H1 (cell line): ENCODE measurements at regions not wholly inside any gene's neighbourhood (a gene's known extent, or its start where the extent isn't known, plus 50 kb on each side); places are given as distances from the start of the nearest gene placed in this dataset.

Experiments
- CTCF ChIA-PET: fragments of 300-600 bp; sonication (Branson Sonifier 250); formaldehyde crosslinking; loops from one replicate; lab custom pipeline; 2021; ENCODE audit not compliant: partially characterized antibody; lab: Charles Lee
- POLR2A ChIA-PET: fragments of 300-600 bp; sonication (Branson Sonifier 250); formaldehyde crosslinking; loops from one replicate; lab custom pipeline; 2021; ENCODE audit warnings: inconsistent platforms; ENCODE audit not compliant: partially characterized antibody; lab: Charles Lee
- DNase-seq, 2 experiments: peaks; one replicate each; pipeline versions ENCODE4 v3.0.0 to v3.0.0-alpha.2; 2010 to 2022; ENCODE audit warnings: low spot score in 2 of 2, low read depth in 1 of 2, mixed read lengths in 1 of 2
- FAIRE-seq: peaks from 2 replicates; lab custom pipeline; 2011; peaks lifted over from hg19 to GRCh38; lab: Jason Lieb, UNC
- H2AFZ ChIP-seq: 2 replicates; pipeline ENCODE4 v1.8.1; 2012; ENCODE audit warnings: low read length, inconsistent platforms
- H2AK5ac ChIP-seq: 2 replicates; pipeline ENCODE4 v1.6.1; 2013; ENCODE audit warnings: low read depth, low read length
- H2BK120ac ChIP-seq: replicated peaks from 2 replicates; pipeline ENCODE3; 2013; ENCODE audit warnings: low read depth, low read length, inconsistent platforms
- H2BK12ac ChIP-seq: 2 replicates; pipeline ENCODE4 v1.6.1; 2013; ENCODE audit warnings: low read depth, low read length
- H2BK15ac ChIP-seq: 2 replicates; pipeline ENCODE4 v1.6.1; 2013; ENCODE audit warnings: low read length
- H2BK20ac ChIP-seq: 2 replicates; pipeline ENCODE4 v1.6.1; 2013; ENCODE audit warnings: low read length
- H2BK5ac ChIP-seq: 2 replicates; pipeline ENCODE4 v1.6.1; 2013; ENCODE audit warnings: low read depth, low read length
- H3K14ac ChIP-seq: 2 replicates; pipeline ENCODE4 v1.6.1; 2013; ENCODE audit warnings: inconsistent platforms; ENCODE audit not compliant: insufficient read length
- H3K18ac ChIP-seq: 2 replicates; pipeline ENCODE4 v1.6.1; 2013; ENCODE audit warnings: low read length; ENCODE audit errors: extremely low read depth
- H3K23ac ChIP-seq: 2 replicates; pipeline ENCODE4 v1.6.1; 2013; ENCODE audit warnings: inconsistent platforms; ENCODE audit not compliant: insufficient read length
- H3K23me2 ChIP-seq: 2 replicates; pipeline ENCODE4 v1.6.1; 2013; ENCODE audit warnings: low read depth, low read length
- H3K27ac ChIP-seq: 2 replicates; pipeline ENCODE4 v1.6.1; 2011; ENCODE audit warnings: low read depth, low read length, inconsistent platforms
- H3K27me3 ChIP-seq, 4 experiments: replicated peaks in 1 of 4; 1 replicate in 1 of 4; 2 replicates in 3 of 4; pipeline versions ENCODE4 v1.6.1 to v1.8.1; 2011 to 2013; ENCODE audit warnings: low read length in 3 of 4, mild to moderate bottlenecking in 3 of 4, inconsistent platforms in 2 of 4, mixed read lengths in 2 of 4, moderate library complexity in 1 of 4; ENCODE audit not compliant: control insufficient read depth in 3 of 4, insufficient read depth in 3 of 4; ENCODE audit errors: extremely low read depth in 1 of 4
- H3K36me3 ChIP-seq, 4 experiments: 2 replicates each; pipeline versions ENCODE4 v1.6.1 to v1.8.1; 2011 to 2013; ENCODE audit warnings: mild to moderate bottlenecking in 4 of 4, low read length in 3 of 4, moderate library complexity in 2 of 4, control low read depth in 1 of 4, inconsistent platforms in 1 of 4; ENCODE audit not compliant: insufficient read depth in 4 of 4, control insufficient read depth in 2 of 4
- H3K4ac ChIP-seq: replicated peaks from 2 replicates; pipeline ENCODE3; 2013; ENCODE audit warnings: low read length, low read depth, mixed read lengths, inconsistent platforms; ENCODE audit not compliant: insufficient read length
- H3K4me1 ChIP-seq, 4 experiments: replicated peaks in 1 of 4; 1 replicate in 1 of 4; 2 replicates in 3 of 4; pipeline versions ENCODE4 v1.6.1 to v1.8.1; 2011 to 2013; ENCODE audit warnings: low read length in 3 of 4, inconsistent platforms in 2 of 4, mixed read lengths in 1 of 4; ENCODE audit not compliant: insufficient read depth in 4 of 4, control insufficient read depth in 3 of 4
- H3K4me2 ChIP-seq, 2 experiments: 2 replicates each; pipeline versions ENCODE4 v1.6.1 to v1.8.1; 2011 to 2013; ENCODE audit warnings: low read depth in 2 of 2, low read length in 2 of 2, control low read depth in 1 of 2, inconsistent platforms in 1 of 2, mild to moderate bottlenecking in 1 of 2; ENCODE audit not compliant: insufficient read depth in 1 of 2
- H3K4me3 ChIP-seq, 4 experiments: fragments of 200-600, 300-600 bp in 1 of 4; sonication (generic), shearing (Covaris generic), sonication (Bioruptor Twin) in 1 of 4; 2 replicates each; pipeline versions ENCODE4 v1.5.1 to v1.8.1; 2011 to 2016; ENCODE audit warnings: low read length in 4 of 4, low read depth in 3 of 4, control low read depth in 2 of 4, inconsistent platforms in 2 of 4, mild to moderate bottlenecking in 2 of 4, mixed read lengths in 1 of 4, moderate library complexity in 1 of 4; ENCODE audit not compliant: insufficient read depth in 2 of 4; ENCODE audit errors: extremely low read depth in 1 of 4
- H3K56ac ChIP-seq: replicated peaks from 2 replicates; pipeline ENCODE3; 2013; ENCODE audit warnings: low read depth, mild to moderate bottlenecking, mixed read lengths, low read length, inconsistent platforms; ENCODE audit not compliant: insufficient read length
- H3K79me1 ChIP-seq: 2 replicates; pipeline ENCODE4 v1.6.1; 2013; ENCODE audit warnings: low read depth, low read length, control low read depth
- H3K79me2 ChIP-seq, 2 experiments: 2 replicates each; pipeline versions ENCODE4 v1.6.1 to v1.8.1; 2012 to 2013; ENCODE audit warnings: low read length in 2 of 2, mild to moderate bottlenecking in 2 of 2, inconsistent platforms in 1 of 2; ENCODE audit not compliant: insufficient read depth in 2 of 2, control insufficient read depth in 1 of 2
- H3K9ac ChIP-seq, 4 experiments: replicated peaks in 1 of 4; 1 replicate in 1 of 4; 2 replicates in 3 of 4; pipeline versions ENCODE4 v1.6.1 to v1.8.1; 2011 to 2013; ENCODE audit warnings: low read depth in 3 of 4, low read length in 3 of 4, control low read depth in 2 of 4, mild to moderate bottlenecking in 2 of 4, moderate library complexity in 2 of 4, inconsistent platforms in 1 of 4; ENCODE audit errors: extremely low read depth in 1 of 4
- H3K9me3 ChIP-seq, 2 experiments: 2 replicates each; pipeline versions ENCODE4 v1.6.1 to v1.8.1; 2012 to 2013; ENCODE audit warnings: mild to moderate bottlenecking in 2 of 2, moderate library complexity in 2 of 2, control low read depth in 1 of 2, inconsistent platforms in 1 of 2, low read depth in 1 of 2, low read length in 1 of 2, mixed read lengths in 1 of 2; ENCODE audit not compliant: insufficient read depth in 2 of 2
- H4K20me1 ChIP-seq, 2 experiments: replicated peaks in 1 of 2; 2 replicates each; pipeline versions ENCODE3 to v1.8.1; 2011 to 2013; ENCODE audit warnings: inconsistent platforms in 2 of 2, low read length in 2 of 2, mild to moderate bottlenecking in 1 of 2; ENCODE audit not compliant: insufficient read depth in 2 of 2, control insufficient read depth in 1 of 2
- H4K5ac ChIP-seq: 2 replicates; pipeline ENCODE4 v1.6.1; 2013; ENCODE audit warnings: low read length, low read depth, mixed read lengths, inconsistent platforms; ENCODE audit not compliant: insufficient read length
- H4K8ac ChIP-seq: 2 replicates; pipeline ENCODE4 v1.8.0; 2013; ENCODE audit warnings: mild to moderate bottlenecking, moderate library complexity, low read length, inconsistent platforms; ENCODE audit not compliant: insufficient read depth; ENCODE audit errors: extremely low read depth
- H4K91ac ChIP-seq: replicated peaks from 2 replicates; pipeline ENCODE3; 2013; ENCODE audit warnings: low read length, mixed read lengths, inconsistent platforms; ENCODE audit not compliant: insufficient read length
- PHF8 ChIP-seq: fragments of 200-600 bp; sonication (generic); conservative IDR thresholded peaks from 2 replicates; pipeline ENCODE4 v1.7.1; 2012; ENCODE audit warnings: low read depth, mild to moderate bottlenecking, inconsistent platforms, low read length, moderate library complexity
- RFX5 ChIP-seq: IDR thresholded peaks from 2 replicates; pipeline ENCODE4 v1.6.1; 2011; ENCODE audit warnings: low read depth, low read length, improper control_type of control experiment, borderline replicate concordance
- SIN3A ChIP-seq, 2 experiments: IDR thresholded peaks in 1 of 2; conservative IDR thresholded peaks in 1 of 2; 2 replicates each; pipeline ENCODE4 v1.6.1; 2011 to 2012; ENCODE audit warnings: low read length in 2 of 2, improper control_type of control experiment in 1 of 2, low read depth in 1 of 2, mild to moderate bottlenecking in 1 of 2
- SP2 ChIP-seq: IDR thresholded peaks from 2 replicates; pipeline ENCODE4 v1.6.1; 2012; ENCODE audit warnings: mild to moderate bottlenecking, low read length, inconsistent platforms
- ZNF274 ChIP-seq: IDR thresholded peaks from 2 replicates; pipeline ENCODE4 v1.7.0; 2012; ENCODE audit warnings: low read length, borderline replicate concordance; ENCODE audit errors: extremely low read depth
- WGBS, 2 experiments: shearing (Covaris generic) in 1 of 2; methylation state at CpG; one replicate each; pipeline versions ENCODE4 v1.1.6 to v1.1.7; 2013 to 2015; ENCODE audit warnings: low lambda C conversion rate in 2 of 2, mixed read lengths in 2 of 2, inconsistent platforms in 1 of 2, low coverage in 1 of 2, missing lambda C conversion rate in 1 of 2; ENCODE audit not compliant: insufficient replicate concordance in 2 of 2, insufficient coverage in 1 of 2, insufficient read length in 1 of 2; ENCODE audit errors: extremely low coverage in 1 of 2, missing lambda C conversion rate in 1 of 2; 5-methylcytosine and 5-hydroxymethylcytosine counted together

DNA sequence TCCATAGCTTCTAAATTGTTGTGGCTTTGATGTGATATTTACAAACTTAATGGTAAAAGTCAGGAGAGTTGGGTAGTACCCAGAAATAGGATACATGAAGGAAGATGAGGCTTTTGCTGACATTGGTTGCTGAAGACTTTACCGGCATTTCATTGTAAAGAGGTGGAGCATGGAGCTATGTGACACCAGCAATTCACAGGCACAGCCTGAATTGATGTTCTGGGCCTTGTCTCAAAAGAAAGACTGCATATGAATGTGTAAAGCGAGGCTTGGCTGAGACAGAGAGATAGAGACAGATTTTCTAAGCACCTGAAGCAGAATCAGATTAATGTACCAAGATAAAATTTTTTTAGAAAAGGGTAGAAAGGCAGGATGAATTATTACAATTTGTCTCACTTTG is 864.9 kb upstream of the ID2 start:
- H3K18ac ChIP-seq = no peak overlapping the region
- H2BK15ac ChIP-seq = no peak overlapping the region
- H3K27me3 ChIP-seq = peaks cover 0 to 4% (median 0%) of the 10 kb centered on the region in 4 experiments; a peak in 1 of 7 replicates
- peak overlapping the region; percentile 56; the same call in 1 of the 2 replicates for H2AFZ ChIP-seq
- H3K79me1 ChIP-seq = no peaks in the 10 kb centered on the region
- POLR2A ChIA-PET = no interaction called here
- no peak overlapping the region for H3K27ac ChIP-seq
- H3K9me3 ChIP-seq = no peaks in the 10 kb centered on the region
- TF ChIP-seq SP2 (no peak), PHF8 (no peak), ZNF274 (no peak), SIN3A (conservative IDR thresholded peaks at IDR 0.05 in 1 of 2, IDR thresholded peaks at IDR 0.05 in 1 of 2; ENCODE audit: low read depth in 1 of 2, low read length in 2 of 2) (no peak), RFX5 (no peak)
- no peak overlapping the region for H2AK5ac ChIP-seq
- no peak overlapping the region for H3K23ac ChIP-seq
- no peaks in the 10 kb centered on the region for H3K79me2 ChIP-seq
- no peak overlapping the region for H3K56ac ChIP-seq
- H4K91ac ChIP-seq = no peak overlapping the region
- H3K4me1 ChIP-seq = no peaks in the 10 kb centered on the region
- H3K4ac ChIP-seq = no peak overlapping the region
- DNase-seq (no peak), FAIRE-seq (no peak)
- H3K9ac ChIP-seq = no peak overlapping the region
- peaks cover 3% of the 10 kb centered on the region; the same call in 1 of the 2 replicates for H3K23me2 ChIP-seq
- H3K14ac ChIP-seq = no peak overlapping the region
- H3K4me2 ChIP-seq = no peak overlapping the region
- no peaks in the 10 kb centered on the region for H4K20me1 ChIP-seq
- WGBS, 2 experiments = 70% methylated on average over 2 of the region's 2 CpGs; no CpG with 5 or more reads in 1 of the 2 experiments
- no peak overlapping the region for H2BK5ac ChIP-seq
- no peaks in the 10 kb centered on the region for H3K36me3 ChIP-seq
- H2BK12ac ChIP-seq = no peak overlapping the region
- H2BK120ac ChIP-seq = no peak overlapping the region
- no peak overlapping the region for H4K5ac ChIP-seq
- CTCF ChIA-PET = interaction anchor here (1.1 kb wide), 1 partner anchor 10 kb away, joined by 3 read pairs; no protein-coding TSS in a partner anchor
- no peak overlapping the region for H4K8ac ChIP-seq
- no peak overlapping the region for H3K4me3 ChIP-seq
- no peak overlapping the region for H2BK20ac ChIP-seq
